H9 (cell line): ENCODE measurements at regions not wholly inside any gene's neighbourhood (a gene's known extent, or its start where the extent isn't known, plus 50 kb on each side); places are given as distances from the start of the nearest gene placed in this dataset.
"Not testable (repeated sequence)": the region's sequence is repeated elsewhere in the genome, so short reads cannot be mapped to it uniquely, and the experiment has no call there.

Experiments
- DNase-seq: peaks from one replicate; pipeline ENCODE4 v3.0.0-alpha.2; 2017
- H2AFZ ChIP-seq: one replicate; pipeline ENCODE4 v1.6.1; 2013; ENCODE audit warnings: mild to moderate bottlenecking, low read length, control low read depth, moderate library complexity
- H2AK5ac ChIP-seq: 2 replicates; pipeline ENCODE4 v1.6.1; 2013; ENCODE audit warnings: low read length, control low read depth, mixed read lengths; ENCODE audit not compliant: insufficient read length
- H2BK120ac ChIP-seq: one replicate; pipeline ENCODE4 v1.6.1; 2013; ENCODE audit warnings: low read depth, mild to moderate bottlenecking, low read length, control low read depth, inconsistent platforms; ENCODE audit not compliant: poor library complexity, severe bottlenecking
- H2BK12ac ChIP-seq: 2 replicates; pipeline ENCODE4 v1.6.1; 2013; ENCODE audit warnings: low read length, control low read depth, mixed read lengths, low read depth; ENCODE audit not compliant: insufficient read length
- H2BK15ac ChIP-seq: 2 replicates; pipeline ENCODE4 v1.6.1; 2013; ENCODE audit warnings: low read depth, low read length, control low read depth
- H2BK20ac ChIP-seq: one replicate; pipeline ENCODE4 v1.6.1; 2013; ENCODE audit warnings: low read depth, mild to moderate bottlenecking, low read length, control low read depth, inconsistent platforms; ENCODE audit not compliant: poor library complexity, severe bottlenecking
- H2BK5ac ChIP-seq: 2 replicates; pipeline ENCODE4 v1.6.1; 2013; ENCODE audit warnings: low read length, control low read depth, mixed read lengths; ENCODE audit not compliant: insufficient read length
- H3K14ac ChIP-seq: 2 replicates; pipeline ENCODE4 v1.6.1; 2013; ENCODE audit warnings: low read length, control low read depth; ENCODE audit not compliant: insufficient read depth
- H3K18ac ChIP-seq: 2 replicates; pipeline ENCODE4 v1.6.1; 2013; ENCODE audit warnings: low read depth, mild to moderate bottlenecking, mixed read lengths, low read length, control low read depth; ENCODE audit not compliant: insufficient read length
- H3K23ac ChIP-seq: 2 replicates; pipeline ENCODE4 v1.6.1; 2013; ENCODE audit warnings: low read length, control low read depth, mixed read lengths, low read depth; ENCODE audit not compliant: insufficient read length
- H3K23me2 ChIP-seq: 2 replicates; pipeline ENCODE4 v1.6.1; 2013; ENCODE audit warnings: low read depth, mild to moderate bottlenecking, mixed read lengths, low read length, control low read depth; ENCODE audit not compliant: insufficient read length, poor library complexity, severe bottlenecking
- H3K27ac ChIP-seq: 2 replicates; pipeline ENCODE4 v1.5.1; 2013; ENCODE audit warnings: low read length, control low read depth, mixed read lengths, low read depth; ENCODE audit not compliant: insufficient read length
- H3K27me3 ChIP-seq: 2 replicates; pipeline ENCODE4 v1.6.1; 2013; ENCODE audit warnings: low read length, control low read depth, inconsistent platforms; ENCODE audit not compliant: insufficient read depth
- H3K4ac ChIP-seq: 2 replicates; pipeline ENCODE4 v1.6.1; 2013; ENCODE audit warnings: low read depth, mild to moderate bottlenecking, control low read depth, inconsistent platforms, low read length, moderate library complexity
- H3K4me1 ChIP-seq: 2 replicates; pipeline ENCODE4 v1.6.1; 2013; ENCODE audit warnings: low read length, control low read depth, inconsistent platforms; ENCODE audit not compliant: insufficient read depth
- H3K4me2 ChIP-seq: 2 replicates; pipeline ENCODE4 v1.6.1; 2013; ENCODE audit warnings: low read length, control low read depth, mixed read lengths; ENCODE audit not compliant: insufficient read length, insufficient read depth
- H3K56ac ChIP-seq: 2 replicates; pipeline ENCODE4 v1.6.1; 2013; ENCODE audit warnings: low read depth, mild to moderate bottlenecking, mixed read lengths, low read length, control low read depth; ENCODE audit not compliant: insufficient read length
- H3K79me1 ChIP-seq: 2 replicates; pipeline ENCODE4 v1.6.1; 2013; ENCODE audit warnings: low read depth, mild to moderate bottlenecking, moderate library complexity, low read length, control low read depth, inconsistent platforms; ENCODE audit not compliant: insufficient read depth, poor library complexity, severe bottlenecking
- H3K79me2 ChIP-seq: 2 replicates; pipeline ENCODE4 v1.6.1; 2013; ENCODE audit warnings: low read length, control low read depth, inconsistent platforms; ENCODE audit not compliant: insufficient read depth
- H3K9ac ChIP-seq: 2 replicates; pipeline ENCODE4 v1.6.1; 2013; ENCODE audit warnings: low read length, control low read depth, mixed read lengths; ENCODE audit not compliant: insufficient read length; ENCODE audit errors: extremely low read depth
- H3K9me3 ChIP-seq: one replicate; pipeline ENCODE4 v1.6.1; 2013; ENCODE audit warnings: low read depth, low read length, inconsistent platforms; ENCODE audit not compliant: control insufficient read depth
- H3T11ph ChIP-seq: one replicate; pipeline ENCODE4 v1.6.1; 2013; ENCODE audit warnings: mild to moderate bottlenecking, low read length, control low read depth, inconsistent platforms
- H4K20me1 ChIP-seq: one replicate; pipeline ENCODE4 v1.6.1; 2013; ENCODE audit not compliant: control insufficient read depth, insufficient read length, insufficient read depth
- H4K5ac ChIP-seq: 2 replicates; pipeline ENCODE4 v1.6.1; 2013; ENCODE audit warnings: low read depth, mild to moderate bottlenecking, mixed read lengths, low read length, control low read depth; ENCODE audit not compliant: insufficient read length
- H4K8ac ChIP-seq: replicated peaks from 2 replicates; pipeline ENCODE4 v1.6.1; 2013; ENCODE audit warnings: low read length, control low read depth, mixed read lengths, low read depth; ENCODE audit not compliant: insufficient read length
- H4K91ac ChIP-seq: 2 replicates; pipeline ENCODE4 v1.6.1; 2013; ENCODE audit warnings: low read depth, mild to moderate bottlenecking, moderate library complexity, mixed read lengths, low read length, control low read depth; ENCODE audit not compliant: insufficient read length
- H3K27ac Mint-ChIP-seq, 3 experiments: 2 replicates in 2 of 3; 3 replicates in 1 of 3; pipeline ENCODE4 v1.8.0; 2020 to 2021; ENCODE audit warnings: mixed read lengths in 3 of 3, mild to moderate bottlenecking in 1 of 3, moderate library complexity in 1 of 3
- H3K27me3 Mint-ChIP-seq: 2 replicates; pipeline ENCODE4 v1.8.0; 2021; ENCODE audit warnings: low read depth, mild to moderate bottlenecking, moderate library complexity, mixed read lengths
- H3K36me3 Mint-ChIP-seq, 3 experiments: 2 replicates in 2 of 3; 3 replicates in 1 of 3; pipeline ENCODE4 v1.8.0; 2020 to 2021; ENCODE audit warnings: low read depth in 3 of 3, mixed read lengths in 3 of 3; ENCODE audit not compliant: insufficient read depth in 1 of 3
- H3K4me1 Mint-ChIP-seq, 2 experiments: 2 replicates each; pipeline ENCODE4 v1.8.0; 2020; ENCODE audit warnings: mixed read lengths in 2 of 2
- H3K4me3 Mint-ChIP-seq, 2 experiments: 2 replicates in 1 of 2; 3 replicates in 1 of 2; pipeline ENCODE4 v1.8.0; 2020 to 2021; ENCODE audit warnings: mild to moderate bottlenecking in 2 of 2, mixed read lengths in 2 of 2, moderate library complexity in 1 of 2
- H3K9me3 Mint-ChIP-seq, 2 experiments: 2 replicates in 1 of 2; 3 replicates in 1 of 2; pipeline ENCODE4 v1.8.0; 2020; ENCODE audit warnings: mild to moderate bottlenecking in 2 of 2, mixed read lengths in 2 of 2, moderate library complexity in 1 of 2
- WGBS: extraction: QIAGEN DNeasy Blood & Tissue Kit; methylation state at CpG from one replicate; pipeline ENCODE4 v1.1.7; 2013; ENCODE audit warnings: missing lambda C conversion rate, low lambda C conversion rate, mixed read lengths; ENCODE audit not compliant: insufficient read length; ENCODE audit errors: extremely low coverage; 5-methylcytosine and 5-hydroxymethylcytosine counted together

GRCh38 chr21:20236649-20237048 is 761.6 kb upstream of the NCAM2 start:
- H3K27ac ChIP-seq, H2BK20ac ChIP-seq, H3K79me2 ChIP-seq, H3K18ac ChIP-seq, H3K4me1 Mint-ChIP-seq, H2AK5ac ChIP-seq, H3T11ph ChIP-seq, H3K4me3 Mint-ChIP-seq, H4K91ac ChIP-seq, H4K5ac ChIP-seq, H2AFZ ChIP-seq, H3K9me3 ChIP-seq, H3K27ac Mint-ChIP-seq, H3K79me1 ChIP-seq, H2BK120ac ChIP-seq, H3K23me2 ChIP-seq, H3K27me3 Mint-ChIP-seq, H3K9ac ChIP-seq, H2BK5ac ChIP-seq, H2BK12ac ChIP-seq, H4K20me1 ChIP-seq, H3K56ac ChIP-seq, H3K4me2 ChIP-seq, H3K4ac ChIP-seq, DNase-seq, H3K4me1 ChIP-seq, H3K14ac ChIP-seq, H2BK15ac ChIP-seq, H3K23ac ChIP-seq, H4K8ac ChIP-seq, H3K27me3 ChIP-seq: not testable (repeated sequence)
- peaks cover 2 to 31% (median 12%) of the 10 kb centered on the region in 3 experiments for H3K36me3 Mint-ChIP-seq
- WGBS, result no CpG with 5 or more reads among the region's 1 CpG
- peaks cover 16 to 20% of the 10 kb centered on the region in 2 experiments for H3K9me3 Mint-ChIP-seq
